ENCODE measurements at regions not wholly inside any gene's neighbourhood (a gene's known extent, or its start where the extent isn't known, plus 50 kb on each side); places are given as distances from the start of the nearest gene placed in this dataset.
A peak's percentile ranks its signal among the peaks of the same experiment; 100 is the strongest.

- TF ChIP-seq CTCF (conservative IDR thresholded peaks at IDR 0.05), result no peak
These were observed 68.0 kb upstream of the HES1 start for GRCh38 chr3:194067949-194068362.

GRCh38 chr3:194069421-194070219, 66.3 kb upstream of the HES1 start:
- TF ChIP-seq CTCF (conservative IDR thresholded peaks at IDR 0.05), result no peak
- H3K27ac ChIP-seq, result no peak overlapping the region

More at GRCh38 chr3:194067949-194068362, 68.0 kb upstream of the HES1 start:
- no peak overlapping the region for H3K27ac ChIP-seq

GRCh38 chr3:194070220-194070633, 65.7 kb upstream of the HES1 start:
- no peak for TF ChIP-seq CTCF (conservative IDR thresholded peaks at IDR 0.05)
- peak overlapping the region; percentile 86 for H3K27ac ChIP-seq

- peak overlapping the region; percentile 86 for H3K27ac ChIP-seq
- 0 out of 2 replicates have a peak, but pooled peaks have one; percentile 9 for TF ChIP-seq CTCF (conservative IDR thresholded peaks at IDR 0.05)
These were observed 65.1 kb upstream of the HES1 start for GRCh38 chr3:194070634-194071409.

- no peak for TF ChIP-seq CTCF (conservative IDR thresholded peaks at IDR 0.05)
- H3K27ac ChIP-seq, result no peak overlapping the region
These were observed 63.9 kb upstream of the HES1 start for GRCh38 chr3:194072097-194072428.

GRCh38 chr3:194072691-194073279, 63.2 kb upstream of the HES1 start:
- H3K27ac ChIP-seq, result no peak overlapping the region
- no peak for TF ChIP-seq CTCF (conservative IDR thresholded peaks at IDR 0.05)

- H3K27ac ChIP-seq, result no peak overlapping the region
These were observed 62.0 kb upstream of the HES1 start for GRCh38 chr3:194073926-194074325.

More at GRCh38 chr3:194073926-194074325, 62.0 kb upstream of the HES1 start:
- no peak for TF ChIP-seq CTCF (conservative IDR thresholded peaks at IDR 0.05)

Measured in VCaP (cell line).